Mesodermal cell (in vitro differentiated cells): ENCODE measurements at regions not wholly inside any gene's neighbourhood (a gene's known extent, or its start where the extent isn't known, plus 50 kb on each side); places are given as distances from the start of the nearest gene placed in this dataset.

Source experiments
- H3K27ac ChIP-seq: 2 replicates; pipeline ENCODE4 v1.7.0; 2013; ENCODE audit warnings: mild to moderate bottlenecking, low read depth, low read length, moderate library complexity; ENCODE audit not compliant: severe bottlenecking
- H3K36me3 ChIP-seq: 2 replicates; pipeline ENCODE4 v1.7.1; 2013; ENCODE audit warnings: mild to moderate bottlenecking, low read length, moderate library complexity; ENCODE audit not compliant: control insufficient read depth, insufficient read depth
- H3K4me1 ChIP-seq: one replicate; pipeline ENCODE4 v1.7.1; 2013; ENCODE audit warnings: mild to moderate bottlenecking, low read length; ENCODE audit not compliant: insufficient read depth, control insufficient read depth, poor library complexity, severe bottlenecking
- H3K4me3 ChIP-seq: 2 replicates; pipeline ENCODE4 v1.7.0; 2013; ENCODE audit warnings: low read length, control low read depth, mild to moderate bottlenecking; ENCODE audit not compliant: insufficient read depth, poor library complexity, severe bottlenecking; ENCODE audit errors: extremely low read depth
- H3K9me3 ChIP-seq: 2 replicates; pipeline ENCODE4 v1.7.1; 2013; ENCODE audit warnings: mild to moderate bottlenecking, low read length, moderate library complexity; ENCODE audit not compliant: control insufficient read depth
- WGBS, 2 experiments: methylation state at CpG; one replicate each; pipeline ENCODE4 v1.1.5; 2013; ENCODE audit warnings: missing lambda C conversion rate in 2 of 2; ENCODE audit not compliant: insufficient coverage in 2 of 2; 5-methylcytosine and 5-hydroxymethylcytosine counted together

- H3K36me3 ChIP-seq: no peaks in the 10 kb centered on the region
- no peak overlapping the region for H3K27ac ChIP-seq
- H3K4me3 ChIP-seq: no peak overlapping the region
- peaks cover 17% of the 10 kb centered on the region for H3K4me1 ChIP-seq
- H3K9me3 ChIP-seq: no peaks in the 10 kb centered on the region
- 80 to 100% methylated on average over 1 of the region's 2 CpGs for WGBS, 2 experiments
Observed at GRCh38 chr5:30765227-30765626, 428.3 kb upstream of the CDH6 start.

DNA sequence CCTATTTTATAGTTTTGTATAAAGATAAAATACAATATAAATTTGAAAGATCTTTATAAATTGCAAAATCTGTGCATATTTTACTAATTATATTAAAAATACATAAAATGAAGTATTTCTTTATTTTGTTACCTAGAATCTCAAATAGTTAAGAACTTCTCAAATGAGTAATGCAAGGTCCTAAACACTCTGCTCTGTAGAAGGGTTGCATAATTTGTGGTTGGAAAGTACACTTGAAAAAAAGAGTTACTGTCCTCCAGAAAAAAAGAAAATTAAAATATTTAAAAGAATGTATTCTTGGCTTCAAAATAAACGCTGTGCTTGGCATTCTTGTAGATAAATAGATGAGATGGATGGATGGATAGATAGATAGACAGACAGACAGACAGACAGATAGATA lies 428.8 kb upstream of the CDH6 start:
- Histone ChIP-seq H3K27ac (no peak overlapping the region), H3K36me3 (no peaks in the 10 kb centered on the region), H3K4me1 (peaks cover 17% of the 10 kb centered on the region), H3K4me3 (no peak overlapping the region), H3K9me3 (no peaks in the 10 kb centered on the region)
- no CpG with 5 or more reads among the region's 1 CpG for WGBS, 2 experiments

DNA sequence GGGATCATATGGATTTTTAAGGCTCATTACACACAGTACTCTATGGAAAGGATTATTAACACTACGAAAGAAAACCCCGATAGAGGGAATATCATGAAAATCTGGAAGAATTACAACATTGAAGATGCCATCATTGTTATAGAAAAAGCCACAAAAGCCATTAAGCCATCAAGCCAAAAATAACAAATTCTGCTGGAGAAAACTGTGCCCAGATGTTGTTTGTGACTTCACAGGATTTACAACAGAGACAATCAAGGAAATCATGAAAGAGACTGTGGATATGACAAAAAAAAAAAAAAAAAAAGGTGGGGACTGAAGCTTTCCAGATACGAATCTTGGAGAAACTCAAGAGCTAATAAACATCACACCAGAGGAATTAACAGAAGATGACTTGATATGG lies 433.8 kb upstream of the CDH6 start:
- H3K9me3 ChIP-seq: no peaks in the 10 kb centered on the region
- 100% methylated on average over 2 of the region's 3 CpGs; no CpG with 5 or more reads in 1 of the 2 experiments for WGBS, 2 experiments
- no peak overlapping the region for H3K27ac ChIP-seq
- no peak overlapping the region for H3K4me3 ChIP-seq
- no peaks in the 10 kb centered on the region for H3K36me3 ChIP-seq
- no peaks in the 10 kb centered on the region for H3K4me1 ChIP-seq

GRCh38 chr5:30752015-30752414 lies 441.5 kb upstream of the CDH6 start:
- Histone ChIP-seq H3K27ac (no peak overlapping the region), H3K36me3 (no peaks in the 10 kb centered on the region), H3K4me3 (no peak overlapping the region), H3K4me1 (peaks cover 10% of the 10 kb centered on the region), H3K9me3 (no peaks in the 10 kb centered on the region)
- 88 to 92% methylated on average over 2 of the region's 2 CpGs for WGBS, 2 experiments

GRCh38 chr5:30749971-30750370 lies 443.5 kb upstream of the CDH6 start:
- H3K4me3 ChIP-seq: no peak overlapping the region
- 100% methylated on average over 1 of the region's 2 CpGs; no CpG with 5 or more reads in 1 of the 2 experiments for WGBS, 2 experiments
- H3K27ac ChIP-seq: no peak overlapping the region
- H3K9me3 ChIP-seq: no peaks in the 10 kb centered on the region
- H3K36me3 ChIP-seq: no peaks in the 10 kb centered on the region
- H3K4me1 ChIP-seq: peaks cover 10% of the 10 kb centered on the region

DNA sequence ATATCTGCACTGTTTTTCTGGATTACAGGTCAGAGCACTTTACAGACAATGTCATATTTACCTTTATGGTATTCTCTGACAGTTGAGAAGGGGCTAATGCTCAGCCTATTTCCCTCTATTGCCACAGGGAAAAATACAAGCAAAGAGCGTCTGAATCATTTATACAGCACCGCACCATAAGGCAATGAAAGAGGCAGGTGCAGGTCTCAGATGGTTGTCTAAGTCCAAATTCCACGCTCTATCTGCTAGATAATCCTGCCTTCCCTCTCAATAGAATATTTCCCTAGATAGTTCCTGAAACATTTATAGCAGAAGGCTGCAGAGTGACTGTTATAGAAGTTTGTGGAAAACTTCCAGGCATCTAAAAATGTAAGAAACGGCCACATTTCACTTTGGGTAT lies 446.1 kb upstream of the CDH6 start:
- 90% methylated on average over 3 of the region's 4 CpGs; no CpG with 5 or more reads in 1 of the 2 experiments for WGBS, 2 experiments
- no peak overlapping the region for H3K27ac ChIP-seq

DNA sequence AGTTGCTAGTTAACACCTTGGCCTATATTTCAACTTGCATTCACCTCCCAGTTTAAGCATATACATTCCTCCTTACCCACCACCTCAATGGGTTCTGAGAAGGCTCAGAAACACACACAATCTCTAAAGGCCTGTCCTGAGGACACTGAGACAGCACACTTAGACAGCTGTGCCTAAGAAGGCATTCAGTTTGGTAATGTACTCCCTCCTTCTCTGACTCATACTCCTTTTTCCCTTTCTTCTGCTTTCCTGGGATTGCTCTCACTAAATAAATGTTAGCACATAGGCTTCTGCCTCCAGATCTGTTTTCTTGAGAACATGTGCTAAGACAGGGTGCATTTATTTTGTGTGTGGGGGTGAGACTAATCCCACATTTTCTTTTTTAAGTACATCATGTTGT lies 456.8 kb upstream of the CDH6 start:
- no peaks in the 10 kb centered on the region for H3K4me1 ChIP-seq
- no peak overlapping the region for H3K4me3 ChIP-seq
- H3K36me3 ChIP-seq: no peaks in the 10 kb centered on the region
- no peak overlapping the region for H3K27ac ChIP-seq
- no peaks in the 10 kb centered on the region for H3K9me3 ChIP-seq

More for the DNA sequence above, 446.1 kb upstream of the CDH6 start:
- H3K36me3 ChIP-seq: no peaks in the 10 kb centered on the region
- H3K4me3 ChIP-seq: no peak overlapping the region
- no peaks in the 10 kb centered on the region for H3K9me3 ChIP-seq
- H3K4me1 ChIP-seq: peaks cover 10% of the 10 kb centered on the region

- Histone ChIP-seq H3K4me3 (no peak overlapping the region), H3K9me3 (no peaks in the 10 kb centered on the region), H3K4me1 (no peaks in the 10 kb centered on the region), H3K36me3 (no peaks in the 10 kb centered on the region), H3K27ac (no peak overlapping the region)
- WGBS, 2 experiments: 89 to 98% methylated on average over 3 to 4 of the region's 4 CpGs
Observed at GRCh38 chr5:30734118-30734517, 459.4 kb upstream of the CDH6 start.

DNA sequence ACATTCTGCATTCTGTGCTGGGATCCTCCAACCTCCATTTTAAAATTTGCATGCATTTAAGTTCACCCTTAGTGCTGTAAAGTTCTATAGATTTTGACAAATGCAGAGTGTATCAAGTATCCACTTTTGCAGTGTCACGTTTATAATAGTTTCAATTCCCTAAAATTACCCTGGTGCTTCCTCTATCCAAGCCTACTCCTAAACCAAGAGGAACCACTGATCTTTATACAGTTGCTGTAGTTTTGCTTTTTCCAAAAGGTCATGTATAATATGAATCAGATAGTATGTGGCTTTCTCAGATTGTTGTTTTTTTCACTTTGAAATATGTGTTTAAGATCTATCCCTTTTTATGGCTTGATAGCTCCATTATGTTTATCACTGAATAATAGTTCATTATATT lies 468.4 kb upstream of the CDH6 start:
- Histone ChIP-seq H3K36me3 (no peaks in the 10 kb centered on the region), H3K4me1 (no peaks in the 10 kb centered on the region), H3K27ac (no peak overlapping the region), H3K9me3 (no peaks in the 10 kb centered on the region), H3K4me3 (no peak overlapping the region)
- no CpG with 5 or more reads among the region's 1 CpG for WGBS, 2 experiments

DNA sequence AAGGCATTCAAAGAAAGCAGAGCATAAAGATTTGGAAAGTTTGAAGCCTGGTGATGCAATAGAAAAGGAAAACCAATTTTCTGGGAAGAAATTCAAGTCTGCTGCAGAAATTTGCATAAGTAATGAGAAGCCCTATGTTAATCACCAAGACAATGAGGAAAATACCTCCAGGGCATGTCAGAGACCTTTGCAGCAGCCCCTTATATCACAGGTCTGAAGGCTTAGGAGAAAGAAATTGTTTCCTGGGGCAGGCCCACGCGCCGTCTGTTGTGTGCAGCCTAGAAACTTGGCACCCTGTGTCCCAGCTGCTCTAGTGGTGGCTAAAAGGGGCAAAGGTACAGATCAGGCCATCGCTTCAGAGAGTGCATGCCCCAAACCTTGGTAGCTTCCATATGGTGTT lies 495.3 kb upstream of the CDH6 start:
- Histone ChIP-seq H3K9me3 (no peaks in the 10 kb centered on the region), H3K27ac (no peak overlapping the region), H3K4me1 (no peaks in the 10 kb centered on the region), H3K36me3 (no peaks in the 10 kb centered on the region), H3K4me3 (no peak overlapping the region)
- WGBS, 2 experiments: 89 to 93% methylated on average over 4 of the region's 4 CpGs

DNA sequence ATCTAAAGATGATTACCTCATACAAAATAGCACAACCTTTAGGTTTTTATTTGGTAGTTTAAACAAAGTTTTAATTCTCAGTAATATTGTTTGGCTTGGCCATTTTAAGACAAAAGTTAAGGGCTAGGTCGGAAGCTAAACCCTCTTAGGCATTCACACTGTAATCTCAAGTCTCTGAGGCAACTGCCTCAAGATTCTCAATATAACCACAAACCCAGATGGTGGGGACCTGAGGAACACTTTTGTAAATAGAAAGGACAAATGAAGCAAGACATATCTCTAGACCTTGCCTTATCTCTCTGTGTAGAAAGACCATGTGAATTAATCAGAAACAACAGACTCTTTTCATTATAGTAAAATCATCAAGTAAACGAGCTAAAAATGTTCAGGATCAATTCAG lies 500.2 kb upstream of the CDH6 start:
- no CpG with 5 or more reads among the region's 2 CpGs for WGBS, 2 experiments
- H3K4me3 ChIP-seq: no peak overlapping the region
- H3K27ac ChIP-seq: no peak overlapping the region
- H3K9me3 ChIP-seq: no peaks in the 10 kb centered on the region
- no peaks in the 10 kb centered on the region for H3K36me3 ChIP-seq
- no peaks in the 10 kb centered on the region for H3K4me1 ChIP-seq

DNA sequence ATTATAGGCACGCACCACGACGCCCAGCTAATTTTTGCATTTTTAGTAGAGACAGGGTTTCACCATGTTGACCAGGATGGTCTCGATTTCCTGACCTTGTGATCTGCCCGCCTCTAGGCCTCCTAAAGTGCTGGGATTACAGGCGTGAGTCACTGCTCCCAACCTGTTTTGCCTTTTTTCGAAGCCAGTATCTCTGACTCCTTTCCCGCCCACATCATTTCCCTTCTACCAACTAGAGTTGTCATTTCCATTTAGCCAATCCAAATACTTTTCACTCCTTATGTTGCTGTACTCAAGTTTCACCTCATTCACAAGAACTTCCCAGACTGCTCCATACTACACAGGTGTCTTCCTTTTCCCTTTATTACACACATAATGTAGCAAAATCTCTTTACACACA lies 502.6 kb upstream of the CDH6 start:
- no peaks in the 10 kb centered on the region for H3K4me1 ChIP-seq
- H3K36me3 ChIP-seq: no peaks in the 10 kb centered on the region
- 83 to 94% methylated on average over 8 of the region's 8 CpGs for WGBS, 2 experiments
- H3K9me3 ChIP-seq: no peaks in the 10 kb centered on the region
- H3K4me3 ChIP-seq: no peak overlapping the region
- no peak overlapping the region for H3K27ac ChIP-seq
